ENCODE measurements at regions not wholly inside any gene's neighbourhood (a gene's known extent, or its start where the extent isn't known, plus 50 kb on each side); places are given as distances from the start of the nearest gene placed in this dataset.

DNA sequence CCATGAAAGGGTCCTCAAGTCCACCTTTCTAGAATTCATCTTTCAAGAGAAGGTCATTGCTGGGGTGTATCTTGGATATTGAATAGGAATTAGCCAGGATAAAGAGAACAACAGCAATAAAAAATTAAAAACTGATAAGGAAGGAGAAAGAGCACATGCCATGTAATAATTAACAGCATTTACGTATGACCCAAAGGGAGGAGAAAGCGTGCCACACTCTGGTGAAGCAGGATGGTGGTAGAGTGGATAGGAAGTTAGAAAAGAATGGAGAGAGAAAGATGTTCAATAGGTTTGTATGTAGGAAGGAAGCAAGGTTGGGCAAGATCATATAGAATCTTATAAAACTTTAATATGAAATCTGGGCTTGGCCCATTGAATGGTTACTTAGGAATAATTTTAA, 751.5 kb downstream of the MAT2B start:
- H3K9me3 ChIP-seq = no peaks in the 10 kb centered on the region
- DNase-seq (no peak), FAIRE-seq (no peak), ATAC-seq (peak in 2 of 4 donors; percentile 59 to 60)
- intact Hi-C loops (cut with DNase I) = no loop called here
- no peak overlapping the region for H3K4me3 ChIP-seq
- TF ChIP-seq, protein P1, sequence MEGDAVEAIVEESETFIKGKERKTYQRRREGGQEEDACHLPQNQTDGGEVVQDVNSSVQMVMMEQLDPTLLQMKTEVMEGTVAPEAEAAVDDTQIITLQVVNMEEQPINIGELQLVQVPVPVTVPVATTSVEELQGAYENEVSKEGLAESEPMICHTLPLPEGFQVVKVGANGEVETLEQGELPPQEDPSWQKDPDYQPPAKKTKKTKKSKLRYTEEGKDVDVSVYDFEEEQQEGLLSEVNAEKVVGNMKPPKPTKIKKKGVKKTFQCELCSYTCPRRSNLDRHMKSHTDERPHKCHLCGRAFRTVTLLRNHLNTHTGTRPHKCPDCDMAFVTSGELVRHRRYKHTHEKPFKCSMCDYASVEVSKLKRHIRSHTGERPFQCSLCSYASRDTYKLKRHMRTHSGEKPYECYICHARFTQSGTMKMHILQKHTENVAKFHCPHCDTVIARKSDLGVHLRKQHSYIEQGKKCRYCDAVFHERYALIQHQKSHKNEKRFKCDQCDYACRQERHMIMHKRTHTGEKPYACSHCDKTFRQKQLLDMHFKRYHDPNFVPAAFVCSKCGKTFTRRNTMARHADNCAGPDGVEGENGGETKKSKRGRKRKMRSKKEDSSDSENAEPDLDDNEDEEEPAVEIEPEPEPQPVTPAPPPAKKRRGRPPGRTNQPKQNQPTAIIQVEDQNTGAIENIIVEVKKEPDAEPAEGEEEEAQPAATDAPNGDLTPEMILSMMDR (IDR thresholded peaks at IDR 0.05) = no peak
- no peak overlapping the region for H3K27ac ChIP-seq
- H3K4me1 ChIP-seq = no peaks in the 10 kb centered on the region
- H3K36me3 ChIP-seq = no peaks in the 10 kb centered on the region
- H3K27me3 ChIP-seq = no peaks in the 10 kb centered on the region
- 44 to 54% methylated on average over 2 of the region's 2 CpGs for WGBS, 2 donors

DNA sequence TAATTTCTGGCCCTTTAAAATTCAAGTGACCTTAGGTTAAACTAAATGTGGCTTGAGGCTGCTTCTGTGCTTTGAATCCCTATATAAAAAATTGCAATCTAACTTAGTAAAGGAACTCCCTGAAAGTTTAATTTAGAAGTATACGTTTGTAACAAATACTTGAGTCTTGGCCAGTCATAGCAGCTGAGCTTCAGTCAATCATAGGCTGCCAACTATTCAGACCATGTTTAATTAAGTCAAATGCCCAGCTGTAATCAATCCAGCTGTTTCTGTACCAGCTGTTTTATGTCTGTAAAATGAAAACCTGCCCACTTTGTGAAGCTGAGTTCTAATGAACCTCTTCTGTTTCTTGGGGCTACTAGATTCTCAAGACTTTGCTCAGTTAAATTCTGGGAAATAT, 760.1 kb downstream of the MAT2B start:
- Histone ChIP-seq H3K27ac (no peak overlapping the region), H3K27me3 (no peaks in the 10 kb centered on the region), H3K4me1 (no peaks in the 10 kb centered on the region), H3K9me3 (no peaks in the 10 kb centered on the region), H3K36me3 (no peaks in the 10 kb centered on the region), H3K4me3 (no peak overlapping the region)
- no peak for DNase-seq
- no peak for ATAC-seq
- TF ChIP-seq, protein P1 (IDR thresholded peaks at IDR 0.05) = no peak
- 12 to 19% methylated on average over 1 of the region's 1 CpG for WGBS, 2 donors
- FAIRE-seq = no peak
- intact Hi-C loops (cut with DNase I) = no loop called here

DNA sequence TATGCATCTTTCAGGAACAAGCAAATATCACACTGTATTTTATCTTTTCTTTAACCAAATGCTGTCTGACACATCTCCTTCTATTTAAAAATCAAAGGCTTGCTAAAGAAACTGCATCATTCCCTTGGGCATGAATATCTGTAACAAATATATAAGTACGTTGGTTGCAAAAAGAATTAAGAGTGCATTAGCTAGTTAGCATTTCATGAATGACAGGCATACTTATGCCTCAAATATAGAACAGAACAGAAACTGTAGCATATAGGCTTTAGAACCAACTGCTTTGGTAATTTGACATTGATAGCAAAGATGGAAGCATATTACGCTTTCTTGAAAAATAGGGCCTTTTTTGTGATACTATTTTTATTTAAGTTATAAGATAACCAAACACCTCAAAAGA, 761.2 kb downstream of the MAT2B start:
- WGBS, 2 donors = 70 to 85% methylated on average over 2 of the region's 2 CpGs
- no peak for FAIRE-seq
- no peaks in the 10 kb centered on the region for H3K4me1 ChIP-seq
- H3K9me3 ChIP-seq = no peaks in the 10 kb centered on the region
- TF ChIP-seq, protein P1 (IDR thresholded peaks at IDR 0.05) = no peak
- H3K36me3 ChIP-seq = no peaks in the 10 kb centered on the region
- intact Hi-C loops (cut with DNase I) = no loop called here
- no peak overlapping the region for H3K27ac ChIP-seq
- no peaks in the 10 kb centered on the region for H3K27me3 ChIP-seq
- no peak overlapping the region for H3K4me3 ChIP-seq
- ATAC-seq = no peak
- no peak for DNase-seq

DNA sequence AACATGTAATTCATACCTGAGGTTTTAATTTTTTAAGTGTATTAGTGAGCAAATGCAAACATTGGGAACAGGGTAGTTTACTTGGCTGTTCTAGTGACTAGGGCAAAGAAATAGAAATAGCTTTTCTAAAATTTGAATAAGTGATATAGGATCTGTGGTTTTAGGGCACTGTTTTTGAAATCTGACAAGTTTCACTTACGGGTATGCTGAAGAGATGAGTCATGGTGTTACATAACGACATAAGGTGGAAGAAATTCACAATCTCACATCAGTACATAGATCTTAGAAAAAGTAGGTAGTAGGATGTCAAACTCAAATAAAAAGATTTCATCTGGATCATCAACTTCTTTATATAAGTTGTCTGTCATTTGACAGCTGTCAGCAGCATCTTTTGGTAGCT, 772.3 kb downstream of the MAT2B start:
- FAIRE-seq = no peak
- no peak for DNase-seq
- 41 to 63% methylated on average over 2 of the region's 2 CpGs for WGBS, 2 donors
- Histone ChIP-seq H3K27ac (no peak overlapping the region), H3K4me3 (no peak overlapping the region), H3K27me3 (no peaks in the 10 kb centered on the region), H3K9me3 (no peaks in the 10 kb centered on the region), H3K36me3 (no peaks in the 10 kb centered on the region), H3K4me1 (no peaks in the 10 kb centered on the region)
- intact Hi-C loops (cut with DNase I) = no loop called here
- TF ChIP-seq, protein P1 (IDR thresholded peaks at IDR 0.05) = no peak
- no peak for ATAC-seq

DNA sequence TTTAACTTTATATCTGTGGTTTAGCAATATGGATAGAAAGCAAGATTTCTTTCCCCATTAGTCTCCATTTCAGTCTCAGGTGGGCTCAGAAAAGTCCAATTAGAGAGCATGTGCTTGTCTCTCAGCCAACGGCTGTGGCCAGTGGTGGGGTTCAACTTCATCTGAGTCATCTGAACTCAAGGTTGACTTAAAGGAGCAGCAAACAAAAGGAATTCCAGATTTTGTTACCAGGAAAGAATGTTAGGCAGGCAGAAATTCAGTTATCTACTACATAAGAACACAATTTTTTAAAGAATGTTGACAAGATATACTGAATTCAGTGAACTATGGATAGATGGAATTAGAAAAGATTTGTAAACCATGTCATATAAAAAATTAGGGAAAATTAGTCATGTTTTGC, 784.1 kb downstream of the MAT2B start:
- TF ChIP-seq, protein P1 (IDR thresholded peaks at IDR 0.05) = no peak
- ATAC-seq (no peak), DNase-seq (no peak), FAIRE-seq (no peak)
- no peaks in the 10 kb centered on the region for H3K36me3 ChIP-seq
- no peaks in the 10 kb centered on the region for H3K9me3 ChIP-seq
- intact Hi-C loops (cut with DNase I) = no loop called here
- H3K4me1 ChIP-seq = no peaks in the 10 kb centered on the region
- 32 to 35% methylated on average over 1 of the region's 1 CpG for WGBS, 2 donors
- H3K4me3 ChIP-seq = no peak overlapping the region
- no peak overlapping the region for H3K27ac ChIP-seq
- H3K27me3 ChIP-seq = no peaks in the 10 kb centered on the region

Measured in pancreas (tissue), 10 donors.